Retina (tissue), 1 donor: ENCODE measurements at regions not wholly inside any gene's neighbourhood (a gene's known extent, or its start where the extent isn't known, plus 50 kb on each side); places are given as distances from the start of the nearest gene placed in this dataset.

Source experiments
- DNase-seq: peaks from one replicate; pipeline ENCODE4 v3.0.0-alpha.2; 2016

- DNase-seq, result no peak
Observed at GRCh38 chr6:11350294-11350693, 117.8 kb upstream of the NEDD9 start.

GRCh38 chr6:11349880-11350279 lies 117.4 kb upstream of the NEDD9 start:
- DNase-seq, result no peak

GRCh38 chr6:11346516-11346915 lies 114.0 kb upstream of the NEDD9 start:
- DNase-seq, result no peak

- no peak for DNase-seq
Observed at GRCh38 chr6:11345536-11345935, 113.1 kb upstream of the NEDD9 start.

- DNase-seq, result no peak
Observed at GRCh38 chr6:11343963-11344723, 111.7 kb upstream of the NEDD9 start.

GRCh38 chr6:11341867-11342266 lies 109.4 kb upstream of the NEDD9 start:
- no peak for DNase-seq

- no peak for DNase-seq
Observed at GRCh38 chr6:11341303-11341702, 108.8 kb upstream of the NEDD9 start.

- DNase-seq, result no peak
Observed at GRCh38 chr6:11339380-11339779, 106.9 kb upstream of the NEDD9 start.

- DNase-seq, result no peak
Observed at GRCh38 chr6:11337306-11337705, 104.8 kb upstream of the NEDD9 start.

GRCh38 chr6:11335826-11336225 lies 103.4 kb upstream of the NEDD9 start:
- DNase-seq, result no peak

- no peak for DNase-seq
Observed at GRCh38 chr6:11333132-11333849, 100.8 kb upstream of the NEDD9 start.

- no peak for DNase-seq
Observed at GRCh38 chr6:11332463-11332862, 100.0 kb upstream of the NEDD9 start.

- no peak for DNase-seq
Observed at GRCh38 chr6:11331111-11331510, 98.6 kb upstream of the NEDD9 start.

- DNase-seq, result no peak
Observed at GRCh38 chr6:11330413-11330760, 97.9 kb upstream of the NEDD9 start.

- no peak for DNase-seq
Observed at GRCh38 chr6:11329726-11330412, 97.4 kb upstream of the NEDD9 start.

- no peak for DNase-seq
Observed at GRCh38 chr6:11328613-11329247, 96.3 kb upstream of the NEDD9 start.

GRCh38 chr6:11327961-11328360 lies 95.5 kb upstream of the NEDD9 start:
- no peak for DNase-seq

GRCh38 chr6:11326116-11326515 lies 93.6 kb upstream of the NEDD9 start:
- no peak for DNase-seq

GRCh38 chr6:11324453-11325015 lies 92.1 kb upstream of the NEDD9 start:
- DNase-seq, result no peak

- DNase-seq, result no peak
Observed at GRCh38 chr6:11323666-11324452, 91.4 kb upstream of the NEDD9 start.

GRCh38 chr6:11322252-11322885 lies 89.9 kb upstream of the NEDD9 start:
- DNase-seq, result no peak
